Esophagus muscularis mucosa (tissue), 4 donors: ENCODE measurements at regions not wholly inside any gene's neighbourhood (a gene's known extent, or its start where the extent isn't known, plus 50 kb on each side); places are given as distances from the start of the nearest gene placed in this dataset.
"Not testable (repeated sequence)": the region's sequence is repeated elsewhere in the genome, so short reads cannot be mapped to it uniquely, and the experiment has no call there.

Experiments
- DNase-seq: peaks from one replicate; pipeline ENCODE4 v3.0.0-alpha.2; 2017; ENCODE audit errors: extremely low spot score
- H3K27ac ChIP-seq, 4 donors: fragments of 200-600 bp; sonication (generic); replicated peaks in 1 of 4; 1 replicate in 3 of 4; 2 replicates in 1 of 4; pipeline ENCODE4 v1.5.1; 2016 to 2019; ENCODE audit warnings: mild to moderate bottlenecking in 1 of 4
- H3K27me3 ChIP-seq, 4 donors: fragments of 200-600 bp; sonication (generic); one replicate each; pipeline versions ENCODE4 v1.5.1 to v1.6.0; 2016 to 2019
- H3K36me3 ChIP-seq, 4 donors: fragments of 200-600 bp; sonication (generic); one replicate each; pipeline ENCODE4 v1.5.1; 2016 to 2019
- H3K4me1 ChIP-seq, 4 donors: fragments of 200-600 bp; sonication (generic); one replicate each; pipeline ENCODE4 v1.5.1; 2016 to 2019
- H3K4me3 ChIP-seq, 4 donors: fragments of 200-600 bp; sonication (generic); 1 replicate in 2 of 4; 2 replicates in 2 of 4; pipeline ENCODE4 v1.5.1; 2016 to 2019; ENCODE audit warnings: mild to moderate bottlenecking in 4 of 4, moderate library complexity in 1 of 4
- H3K9me3 ChIP-seq, 4 donors: fragments of 200-600 bp; sonication (generic); 1 replicate in 3 of 4; 2 replicates in 1 of 4; pipeline ENCODE4 v1.5.1; 2016 to 2019
- EP300 ChIP-seq: sonication (generic); formaldehyde crosslinking; IDR thresholded peaks from one replicate; pipeline ENCODE4 v1.6.1; 2017; ENCODE audit warnings: antibody characterized with exemption
- POLR2A ChIP-seq: fragments of 450-650 bp; IDR thresholded peaks from one replicate; pipeline ENCODE4 v1.6.1; 2017; ENCODE audit warnings: antibody characterized with exemption, moderate library complexity, mild to moderate bottlenecking, low read depth
- POLR2AphosphoS5 ChIP-seq, 2 donors: sonication (generic); formaldehyde crosslinking; IDR thresholded peaks; one replicate each; pipeline ENCODE4 v1.6.1; 2017; ENCODE audit warnings: antibody characterized with exemption in 2 of 2
- WGBS: methylation state at CpG from one replicate; pipeline ENCODE4 v1.1.5; 2018; 5-methylcytosine and 5-hydroxymethylcytosine counted together
- intact Hi-C: fragments of 100-400 bp; cut with DNase I; formaldehyde crosslinking; loops from one replicate; pipeline ENCODE4 v1.15.1; 2023
- TF ChIP-seq, protein P1 (sequence below), 3 experiments: fragments of 200-600 bp in 2 of 3; fragments of 450-650 bp in 1 of 3; sonication (generic) in 2 of 3; IDR thresholded peaks; one replicate each; pipeline ENCODE4 v1.5.1; 2017 to 2019; ENCODE audit warnings: antibody characterized with exemption in 3 of 3, mild to moderate bottlenecking in 2 of 3, moderate library complexity in 1 of 3

DNA sequence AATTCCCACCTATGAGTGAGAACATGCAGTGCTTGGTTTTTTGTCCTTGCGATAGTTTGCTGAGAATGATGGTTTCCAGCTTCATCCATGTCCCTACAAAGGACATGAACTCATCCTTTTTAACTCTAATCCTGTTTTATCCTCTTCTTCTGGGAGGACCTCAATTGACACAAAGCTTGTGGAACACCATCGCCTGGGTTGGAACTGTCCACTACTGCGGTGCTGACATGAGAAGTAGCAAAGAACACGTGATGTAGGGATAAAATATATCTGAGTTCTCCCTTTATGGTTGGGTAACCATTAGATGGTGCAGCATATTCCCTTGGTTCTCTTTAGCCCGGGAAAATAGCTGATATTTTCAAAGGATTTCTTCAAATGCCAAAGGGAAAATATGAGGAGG, 105.3 kb upstream of the TOPAZ1 start:
- intact Hi-C loops: no loop called here
- Histone ChIP-seq H3K27me3 (peaks cover 0 to 17% (median 0%) of the 10 kb centered on the region in 4 donors), H3K9me3 (no peaks in the 10 kb centered on the region), H3K36me3 (no peaks in the 10 kb centered on the region), H3K27ac (no peak overlapping the region), H3K4me1 (no peaks in the 10 kb centered on the region), H3K4me3 (no peak overlapping the region)
- 53% methylated on average over 5 of the region's 5 CpGs for WGBS
- no peak for DNase-seq
- TF ChIP-seq EP300 (no peak), POLR2A (no peak), POLR2AphosphoS5 (IDR thresholded peaks at IDR 0.05) (no peak)
- TF ChIP-seq, protein P1, sequence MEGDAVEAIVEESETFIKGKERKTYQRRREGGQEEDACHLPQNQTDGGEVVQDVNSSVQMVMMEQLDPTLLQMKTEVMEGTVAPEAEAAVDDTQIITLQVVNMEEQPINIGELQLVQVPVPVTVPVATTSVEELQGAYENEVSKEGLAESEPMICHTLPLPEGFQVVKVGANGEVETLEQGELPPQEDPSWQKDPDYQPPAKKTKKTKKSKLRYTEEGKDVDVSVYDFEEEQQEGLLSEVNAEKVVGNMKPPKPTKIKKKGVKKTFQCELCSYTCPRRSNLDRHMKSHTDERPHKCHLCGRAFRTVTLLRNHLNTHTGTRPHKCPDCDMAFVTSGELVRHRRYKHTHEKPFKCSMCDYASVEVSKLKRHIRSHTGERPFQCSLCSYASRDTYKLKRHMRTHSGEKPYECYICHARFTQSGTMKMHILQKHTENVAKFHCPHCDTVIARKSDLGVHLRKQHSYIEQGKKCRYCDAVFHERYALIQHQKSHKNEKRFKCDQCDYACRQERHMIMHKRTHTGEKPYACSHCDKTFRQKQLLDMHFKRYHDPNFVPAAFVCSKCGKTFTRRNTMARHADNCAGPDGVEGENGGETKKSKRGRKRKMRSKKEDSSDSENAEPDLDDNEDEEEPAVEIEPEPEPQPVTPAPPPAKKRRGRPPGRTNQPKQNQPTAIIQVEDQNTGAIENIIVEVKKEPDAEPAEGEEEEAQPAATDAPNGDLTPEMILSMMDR (IDR thresholded peaks at IDR 0.05): no peak

DNA sequence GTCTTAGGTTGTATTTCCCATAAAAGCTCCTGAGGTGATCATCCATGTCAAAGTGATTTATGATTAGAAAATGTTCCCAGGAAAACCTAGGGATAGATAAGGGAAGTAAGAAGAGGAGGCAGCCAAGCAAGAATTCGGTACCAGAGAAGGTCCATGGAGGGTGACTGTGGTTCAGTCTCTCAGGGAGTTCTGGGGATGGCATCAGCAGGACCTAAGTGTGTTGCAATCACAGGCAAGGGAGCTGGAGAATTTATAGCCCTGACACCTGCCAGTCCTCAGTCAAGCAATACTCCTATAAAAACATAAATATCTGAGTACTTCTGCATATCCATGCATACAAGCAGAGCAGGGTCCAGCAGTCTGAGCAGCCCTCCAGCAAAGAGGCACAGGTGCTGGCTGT, 95.6 kb upstream of the TOPAZ1 start:
- H3K36me3 ChIP-seq: no peaks in the 10 kb centered on the region
- peaks cover 0 to 30% (median 0%) of the 10 kb centered on the region in 4 donors for H3K27me3 ChIP-seq
- peaks cover 0 to 6% (median 0%) of the 10 kb centered on the region in 4 donors for H3K9me3 ChIP-seq
- H3K4me1 ChIP-seq: no peaks in the 10 kb centered on the region
- no peak overlapping the region for H3K4me3 ChIP-seq
- no peak for DNase-seq
- 75% methylated on average over 1 of the region's 1 CpG for WGBS
- intact Hi-C loops: no loop called here
- H3K27ac ChIP-seq: no peak overlapping the region
- no peak for TF ChIP-seq POLR2AphosphoS5 (IDR thresholded peaks at IDR 0.05)
- TF ChIP-seq, protein P1 (IDR thresholded peaks at IDR 0.05): no peak
- TF ChIP-seq POLR2A: no peak
- no peak for TF ChIP-seq EP300

DNA sequence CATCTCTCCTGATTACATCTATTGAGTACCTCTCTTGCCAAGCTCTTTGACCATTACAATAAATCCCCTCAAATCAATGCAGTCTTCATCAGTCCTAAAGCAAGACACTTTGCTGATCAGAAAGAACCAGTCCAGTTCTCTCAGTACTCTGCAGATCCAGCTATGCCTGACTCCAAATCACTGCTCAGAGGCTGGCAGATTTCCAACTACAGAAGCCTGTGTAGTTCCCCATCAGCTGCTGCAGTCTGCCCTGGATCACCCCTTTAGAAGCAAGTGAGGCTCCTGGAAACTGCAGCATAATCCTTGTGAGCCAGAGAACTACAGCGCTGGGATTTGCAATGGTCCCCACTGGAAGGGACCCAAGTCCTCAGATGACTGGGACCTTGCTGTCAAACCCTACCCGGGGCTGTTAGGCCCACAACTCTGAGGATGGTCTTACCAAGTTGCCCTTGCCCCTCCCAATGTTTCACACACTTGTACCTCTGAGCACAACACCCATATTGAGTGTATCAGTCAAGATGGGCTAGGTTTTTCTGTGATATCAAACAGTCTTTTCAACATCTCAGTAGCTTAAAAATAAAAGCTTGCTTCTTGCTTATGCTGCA, 81.9 kb upstream of the TOPAZ1 start:
- DNase-seq: peak; percentile 91
- intact Hi-C loops: no loop called here
- Histone ChIP-seq H3K9me3 (no peaks in the 10 kb centered on the region), H3K27ac (no peak overlapping the region), H3K4me3 (no peak overlapping the region), H3K27me3 (peaks cover 0 to 3% (median 0%) of the 10 kb centered on the region in 4 donors), H3K36me3 (no peaks in the 10 kb centered on the region), H3K4me1 (no peaks in the 10 kb centered on the region)
- WGBS: 67% methylated on average over 1 of the region's 2 CpGs
- TF ChIP-seq, protein P1 (IDR thresholded peaks at IDR 0.05): no peak
- TF ChIP-seq EP300 (no peak), POLR2AphosphoS5 (IDR thresholded peaks at IDR 0.05) (no peak), POLR2A (no peak)

DNA sequence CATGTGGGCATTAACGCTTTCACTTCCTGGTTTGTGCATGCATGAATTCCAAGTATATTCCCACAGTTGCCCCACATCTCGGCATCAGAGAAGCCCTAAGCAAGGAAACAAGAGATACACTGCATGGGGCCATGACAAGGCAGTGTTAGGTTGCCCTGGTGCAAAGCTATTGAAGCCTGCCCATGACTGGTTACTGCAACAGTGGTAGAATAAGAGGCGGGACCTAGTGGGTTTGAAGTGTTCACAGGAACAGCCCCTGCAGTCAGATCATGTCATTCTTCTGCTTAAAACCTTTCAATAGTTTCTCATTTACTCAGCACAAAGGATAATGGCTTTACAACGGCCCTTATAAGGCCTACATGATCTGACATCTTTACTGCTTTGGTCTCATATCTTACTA, 80.9 kb upstream of the TOPAZ1 start:
- no peaks in the 10 kb centered on the region for H3K36me3 ChIP-seq
- no peaks in the 10 kb centered on the region for H3K4me1 ChIP-seq
- H3K27ac ChIP-seq: no peak overlapping the region
- peaks cover 0 to 3% (median 0%) of the 10 kb centered on the region in 4 donors for H3K27me3 ChIP-seq
- no peaks in the 10 kb centered on the region for H3K9me3 ChIP-seq
- WGBS: 86% methylated on average over 3 of the region's 4 CpGs
- intact Hi-C loops: no loop called here
- no peak overlapping the region for H3K4me3 ChIP-seq
- peak; percentile 26 for DNase-seq
- TF ChIP-seq, protein P1 (IDR thresholded peaks at IDR 0.05): no peak
- TF ChIP-seq EP300 (no peak), POLR2AphosphoS5 (IDR thresholded peaks at IDR 0.05) (no peak), POLR2A (no peak)

DNA sequence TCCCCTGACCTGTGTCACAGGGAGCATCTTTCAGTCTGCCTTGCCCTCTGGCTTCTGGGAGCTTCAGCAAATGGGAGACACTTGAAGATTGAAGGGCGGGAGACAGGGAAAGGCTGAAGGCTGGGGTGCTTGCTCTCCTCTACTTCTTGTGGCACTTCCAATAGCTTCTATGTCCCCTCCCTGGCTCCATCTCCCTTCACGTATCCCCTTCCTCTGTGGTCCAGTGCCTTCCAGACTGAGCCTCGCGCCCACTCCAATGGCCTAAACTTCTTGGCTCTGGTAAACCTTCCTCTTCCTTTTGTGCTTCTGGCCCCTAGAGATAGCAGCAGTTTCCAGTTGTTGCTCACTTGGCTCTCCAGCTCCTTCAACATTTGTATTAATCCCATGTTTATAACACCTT, 69.8 kb upstream of the TOPAZ1 start:
- TF ChIP-seq EP300: no peak
- TF ChIP-seq POLR2AphosphoS5 (IDR thresholded peaks at IDR 0.05): no peak
- intact Hi-C loops: no loop called here
- Histone ChIP-seq H3K4me3 (no peak overlapping the region), H3K9me3 (no peaks in the 10 kb centered on the region), H3K4me1 (no peaks in the 10 kb centered on the region), H3K36me3 (no peaks in the 10 kb centered on the region), H3K27ac (no peak overlapping the region), H3K27me3 (peaks cover 0 to 21% (median 0%) of the 10 kb centered on the region in 4 donors)
- WGBS: 91% methylated on average over 4 of the region's 4 CpGs
- DNase-seq: peak; percentile 90

DNA sequence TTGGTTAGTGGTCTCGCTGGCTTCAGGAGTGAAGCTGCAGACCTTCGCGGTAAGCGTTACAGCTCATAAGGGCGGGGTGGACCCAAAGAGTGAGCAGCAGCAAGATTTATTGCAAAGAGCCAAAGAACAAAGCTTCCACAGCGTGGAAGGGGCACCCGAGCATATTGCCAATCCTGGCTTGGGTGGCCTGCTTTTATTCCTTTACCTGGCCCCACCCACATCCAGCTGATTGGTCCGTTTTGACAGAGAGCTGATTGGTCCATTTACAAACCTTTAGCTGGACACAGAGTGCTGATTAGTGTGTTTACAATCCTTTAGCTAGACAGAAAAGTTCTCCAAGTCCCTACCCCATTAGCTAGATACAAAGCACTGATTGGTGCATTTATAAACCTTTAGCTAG, 69.0 kb upstream of the TOPAZ1 start:
- H3K4me1 ChIP-seq, DNase-seq, intact Hi-C loops, H3K9me3 ChIP-seq, H3K27ac ChIP-seq, H3K4me3 ChIP-seq, H3K36me3 ChIP-seq: not testable (repeated sequence)
- H3K27me3 ChIP-seq: peaks cover 0 to 15% (median 0%) of the 10 kb centered on the region in 4 donors
- WGBS: 94% methylated on average over 8 of the region's 8 CpGs
